NCI-H1930 (cell line): ENCODE measurements at regions not wholly inside any gene's neighbourhood (a gene's known extent, or its start where the extent isn't known, plus 50 kb on each side); places are given as distances from the start of the nearest gene placed in this dataset.

Experiments
- DNase-seq, 2 experiments: peaks; one replicate each; lab custom pipeline; 2025; lab: John Stamatoyannopoulos, UW

- DNase-seq, result no peak
These were observed 98.6 kb upstream of the MAP4K3 start for GRCh38 chr2:39535636-39536185.

- no peak for DNase-seq
These were observed 100.1 kb upstream of the MAP4K3 start for GRCh38 chr2:39537150-39537549.

GRCh38 chr2:39538718-39539117 lies 101.6 kb upstream of the MAP4K3 start:
- no peak for DNase-seq

- DNase-seq, result no peak
These were observed 103.3 kb upstream of the MAP4K3 start for GRCh38 chr2:39540414-39540813.

GRCh38 chr2:39541011-39541930 lies 104.2 kb upstream of the MAP4K3 start:
- DNase-seq, result no peak

GRCh38 chr2:39542523-39542922 lies 105.4 kb upstream of the MAP4K3 start:
- no peak for DNase-seq

- no peak for DNase-seq
These were observed 108.9 kb upstream of the MAP4K3 start for GRCh38 chr2:39545957-39546356.

- no peak for DNase-seq
These were observed 109.3 kb upstream of the MAP4K3 start for GRCh38 chr2:39546409-39546808.

GRCh38 chr2:39546937-39547336 lies 109.9 kb upstream of the MAP4K3 start:
- no peak for DNase-seq

GRCh38 chr2:39547811-39548719 lies 111.0 kb upstream of the MAP4K3 start:
- no peak for DNase-seq

- DNase-seq, result no peak
These were observed 111.9 kb upstream of the MAP4K3 start for GRCh38 chr2:39549000-39549399.

- no peak for DNase-seq
These were observed 112.8 kb upstream of the MAP4K3 start for GRCh38 chr2:39549718-39550464.

- DNase-seq, result no peak
These were observed 113.7 kb upstream of the MAP4K3 start for GRCh38 chr2:39550701-39551285.

GRCh38 chr2:39558906-39559305 lies 106.8 kb upstream of the TMEM178A start:
- DNase-seq, result no peak

GRCh38 chr2:39563572-39563971 lies 102.1 kb upstream of the TMEM178A start:
- no peak for DNase-seq

- DNase-seq, result no peak
These were observed 98.2 kb upstream of the TMEM178A start for GRCh38 chr2:39567507-39567906.

- no peak for DNase-seq
These were observed 97.6 kb upstream of the TMEM178A start for GRCh38 chr2:39568116-39568515.

- DNase-seq, result no peak
These were observed 97.1 kb upstream of the TMEM178A start for GRCh38 chr2:39568561-39569006.

GRCh38 chr2:39570130-39570555 lies 95.6 kb upstream of the TMEM178A start:
- DNase-seq, result no peak

GRCh38 chr2:39570614-39571013 lies 95.1 kb upstream of the TMEM178A start:
- no peak for DNase-seq

GRCh38 chr2:39571111-39571731 lies 94.5 kb upstream of the TMEM178A start:
- no peak for DNase-seq
